GM12878 (cell line): ENCODE measurements at regions not wholly inside any gene's neighbourhood (a gene's known extent, or its start where the extent isn't known, plus 50 kb on each side); places are given as distances from the start of the nearest gene placed in this dataset.

Experiments used
- ATAC-seq: fragments of 200-7000 bp; cut with Tn5 transposase; 3 replicates; pipeline ENCODE4 v1.9.1; 2020; ENCODE audit warnings: mild to moderate bottlenecking, moderate library complexity
- BruUV-seq: library from RNA; stranded (reverse); fragments of 400-500 nt; replicated peaks from 2 replicates; lab custom pipeline; 2021; lab: Mats Ljungman, UMichigan
- CTCF ChIA-PET: fragments of 300-600 bp; sonication (Branson Sonifier 250); formaldehyde crosslinking; extraction: SDS; loops from one replicate; lab custom pipeline; 2021; ENCODE audit warnings: inconsistent platforms; lab: Yijun Ruan, JAX
- POLR2A ChIA-PET: fragments of 350-600 bp; formaldehyde crosslinking; extraction: SDS; loops from one replicate; lab custom pipeline; 2021; ENCODE audit warnings: inconsistent platforms; lab: Charles Lee
- RAD21 ChIA-PET: fragments of 300-600 bp; sonication (Branson Sonifier 250); formaldehyde crosslinking; loops from one replicate; lab custom pipeline; 2023; ENCODE audit warnings: antibody characterized with exemption; ENCODE audit not compliant: unreplicated experiment; lab: Charles Lee
- SMC1A ChIA-PET: fragments of 300-600 bp; sonication (Branson Sonifier 250); formaldehyde crosslinking; loops from one replicate; lab custom pipeline; 2023; ENCODE audit not compliant: unreplicated experiment, uncharacterized antibody; lab: Charles Lee
- DNase-seq: peaks from one replicate; pipeline ENCODE4 v3.0.0-alpha.2; 2011; ENCODE audit warnings: low read depth, low spot score
- FAIRE-seq: peaks from 3 replicates; lab custom pipeline; 2011; peaks lifted over from hg19 to GRCh38; lab: Jason Lieb, UNC
- H2AFZ ChIP-seq: 2 replicates; pipeline ENCODE4 v1.6.0; 2011; ENCODE audit warnings: low read depth, low read length, control low read depth; ENCODE audit not compliant: control insufficient read depth
- H3K27ac ChIP-seq: 2 replicates; pipeline ENCODE4 v1.5.1; 2011; ENCODE audit warnings: control low read depth; ENCODE audit not compliant: control insufficient read depth, insufficient read depth
- H3K27me3 ChIP-seq, 2 experiments: replicated peaks in 1 of 2; 2 replicates each; pipeline versions ENCODE4 v1.6.0 to v1.6.1; 2011; ENCODE audit warnings: low read length in 1 of 2; ENCODE audit not compliant: control insufficient read depth in 2 of 2, insufficient read depth in 2 of 2
- H3K36me3 ChIP-seq, 2 experiments: 2 replicates each; pipeline ENCODE4 v1.5.1; 2011; ENCODE audit warnings: low read length in 1 of 2; ENCODE audit not compliant: control insufficient read depth in 2 of 2, insufficient read depth in 2 of 2
- H3K4me1 ChIP-seq: 2 replicates; pipeline ENCODE4 v1.6.1; 2011; ENCODE audit warnings: mild to moderate bottlenecking, low read length, moderate library complexity, mixed read lengths; ENCODE audit not compliant: control insufficient read depth, insufficient read depth
- H3K4me2 ChIP-seq: 2 replicates; pipeline ENCODE4 v1.6.0; 2011; ENCODE audit warnings: control low read depth; ENCODE audit not compliant: control insufficient read depth, insufficient read depth
- H3K4me3 ChIP-seq: fragments of 200-600 bp; sonication (generic); 2 replicates; pipeline ENCODE4 v1.5.1; 2016
- H3K79me2 ChIP-seq: 2 replicates; pipeline ENCODE4 v1.6.0; 2011; ENCODE audit warnings: low read length; ENCODE audit not compliant: control insufficient read depth, insufficient read depth
- H3K9ac ChIP-seq: 2 replicates; pipeline ENCODE4 v1.8.0; 2011; ENCODE audit warnings: low read length, control low read depth, mixed read lengths; ENCODE audit not compliant: control insufficient read depth, insufficient read depth
- H3K9me3 ChIP-seq: replicated peaks from 3 replicates; pipeline ENCODE4 v1.5.1; 2011; ENCODE audit warnings: mild to moderate bottlenecking, low read length; ENCODE audit not compliant: control insufficient read depth, insufficient read depth
- H4K20me1 ChIP-seq: 2 replicates; pipeline ENCODE4 v1.6.0; 2011; ENCODE audit not compliant: control insufficient read depth, insufficient read depth
- BCL11A ChIP-seq: IDR thresholded peaks from 2 replicates; pipeline ENCODE4 v1.6.1; 2011; ENCODE audit warnings: low read depth, low read length
- CREM ChIP-seq: IDR thresholded peaks from 2 replicates; pipeline ENCODE4 v1.6.1; 2014; ENCODE audit warnings: antibody characterized with exemption, low read depth
- MEF2B ChIP-seq: fragments of 450-650 bp; IDR thresholded peaks from 2 replicates; pipeline ENCODE4 v1.6.1; 2018; ENCODE audit warnings: mild to moderate bottlenecking, moderate library complexity; ENCODE audit not compliant: partially characterized antibody, poor library complexity, severe bottlenecking
- RCOR1 ChIP-seq: conservative IDR thresholded peaks from 2 replicates; pipeline ENCODE4 v1.6.1; 2012; ENCODE audit warnings: low read depth, low read length, improper control_type of control experiment
- TCF3 ChIP-seq: IDR thresholded peaks from 2 replicates; pipeline ENCODE4 v1.6.1; 2012; ENCODE audit warnings: low read depth, mild to moderate bottlenecking, low read length, borderline replicate concordance; ENCODE audit not compliant: insufficient read depth
- YY1 ChIP-seq: IDR thresholded peaks from 2 replicates; pipeline ENCODE4 v1.6.1; 2011; ENCODE audit warnings: low read depth, mild to moderate bottlenecking, low read length
- ZBTB11 ChIP-seq: fragments of 450-650 bp; formaldehyde crosslinking; IDR thresholded peaks from 2 replicates; pipeline ENCODE4 v1.5.0; 2022; ENCODE audit warnings: mild to moderate bottlenecking, missing genetic modification characterization
- ZNF217 ChIP-seq: fragments of 450-650 bp; IDR thresholded peaks from 2 replicates; pipeline ENCODE4 v1.6.1; 2017; ENCODE audit warnings: antibody characterized with exemption, mild to moderate bottlenecking
- ZNF274 ChIP-seq: IDR thresholded peaks from one replicate; pipeline ENCODE4 v1.8.0; 2011; ENCODE audit not compliant: insufficient read length, insufficient read depth
- ZNF622 ChIP-seq: fragments of 450-650 bp; IDR thresholded peaks from 2 replicates; pipeline ENCODE4 v1.6.1; 2017; ENCODE audit warnings: mild to moderate bottlenecking, inconsistent platforms
- WGBS: methylation state at CpG from one replicate; pipeline ENCODE4 v1.1.6; 2016; ENCODE audit warnings: low lambda C conversion rate; ENCODE audit not compliant: insufficient replicate concordance, insufficient coverage; ENCODE audit errors: missing lambda C conversion rate; 5-methylcytosine and 5-hydroxymethylcytosine counted together
- in situ Hi-C: fragments of 300-500 bp; cut with MboI; formaldehyde crosslinking; loops from 9 replicates; pipeline ENCODE4 v1.14.3; 2018; ENCODE audit warnings: mixed read lengths
- intact Hi-C: fragments of 100-400 bp; cut with micrococcal nuclease; formaldehyde crosslinking; loops from one replicate; pipeline ENCODE4 v1.14.2; 2022; ENCODE audit not compliant: unreplicated experiment
- TF ChIP-seq, protein P1 (sequence below): IDR thresholded peaks from 2 replicates; pipeline ENCODE4 v1.6.1; 2012; ENCODE audit warnings: low read depth, low read length, improper control_type of control experiment
- TF ChIP-seq, protein P2 (sequence below), 3 experiments: IDR thresholded peaks in 2 of 3; conservative IDR thresholded peaks in 1 of 3; 2 replicates each; pipeline ENCODE4 v1.5.1; 2011; ENCODE audit warnings: low read depth in 3 of 3, low read length in 3 of 3, mild to moderate bottlenecking in 3 of 3, control low read depth in 2 of 3, moderate library complexity in 2 of 3, inconsistent platforms in 1 of 3, mixed read lengths in 1 of 3; ENCODE audit not compliant: control insufficient read depth in 2 of 3, insufficient read depth in 1 of 3; ENCODE audit errors: extremely low read depth in 1 of 3

GRCh38 chr2:226234187-226234586 is 565.4 kb downstream of the IRS1 start:
- CTCF ChIA-PET, result no interaction called here
- FAIRE-seq, result no peak
- no peak for ATAC-seq
- TF ChIP-seq, protein P1, sequence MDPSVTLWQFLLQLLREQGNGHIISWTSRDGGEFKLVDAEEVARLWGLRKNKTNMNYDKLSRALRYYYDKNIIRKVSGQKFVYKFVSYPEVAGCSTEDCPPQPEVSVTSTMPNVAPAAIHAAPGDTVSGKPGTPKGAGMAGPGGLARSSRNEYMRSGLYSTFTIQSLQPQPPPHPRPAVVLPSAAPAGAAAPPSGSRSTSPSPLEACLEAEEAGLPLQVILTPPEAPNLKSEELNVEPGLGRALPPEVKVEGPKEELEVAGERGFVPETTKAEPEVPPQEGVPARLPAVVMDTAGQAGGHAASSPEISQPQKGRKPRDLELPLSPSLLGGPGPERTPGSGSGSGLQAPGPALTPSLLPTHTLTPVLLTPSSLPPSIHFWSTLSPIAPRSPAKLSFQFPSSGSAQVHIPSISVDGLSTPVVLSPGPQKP, result no peak
- TF ChIP-seq ZNF217, result no peak
- TF ChIP-seq, all 136 proteins: peak for 0
- Histone ChIP-seq H3K9me3 (no peaks in the 10 kb centered on the region), H3K27ac (no peak overlapping the region), H3K4me3 (no peak overlapping the region), H3K4me1 (no peaks in the 10 kb centered on the region), H3K27me3 (no peaks in the 10 kb centered on the region), H4K20me1 (no peaks in the 10 kb centered on the region), H2AFZ (no peak overlapping the region), H3K79me2 (no peaks in the 10 kb centered on the region), H3K36me3 (no peaks in the 10 kb centered on the region), H3K9ac (no peak overlapping the region), H3K4me2 (no peak overlapping the region)
- ChIA-PET SMC1A (no interaction called here), POLR2A (no interaction called here), RAD21 (no interaction called here)
- no peak for DNase-seq
- intact Hi-C loops (no loop called here), in situ Hi-C loops (no loop called here)
- 13% methylated on average over 2 of the region's 2 CpGs for WGBS
- BruUV-seq, result no TSS peak

GRCh38 chr2:226233388-226233787 is 566.2 kb downstream of the IRS1 start:
- SMC1A ChIA-PET, result no interaction called here
- Histone ChIP-seq H3K27me3 (no peaks in the 10 kb centered on the region), H3K36me3 (no peaks in the 10 kb centered on the region), H3K9ac (no peak overlapping the region), H3K79me2 (no peaks in the 10 kb centered on the region), H3K4me1 (no peaks in the 10 kb centered on the region), H3K27ac (no peak overlapping the region), H3K4me2 (no peak overlapping the region), H4K20me1 (no peaks in the 10 kb centered on the region), H3K4me3 (no peak overlapping the region), H3K9me3 (no peaks in the 10 kb centered on the region), H2AFZ (no peak overlapping the region)
- in situ Hi-C loops (no loop called here), intact Hi-C loops (no loop called here)
- ATAC-seq (no peak), FAIRE-seq (no peak), DNase-seq (no peak)
- POLR2A ChIA-PET, result no interaction called here
- RAD21 ChIA-PET, result no interaction called here
- BruUV-seq, result no TSS peak
- CTCF ChIA-PET, result no interaction called here
- TF ChIP-seq YY1 (no peak), CREM (no peak), ZNF622 (no peak), TCF3 (no peak), MEF2B (no peak), ZBTB11 (CRISPR knock-in tag) (no peak), RCOR1 (no peak), ZNF274 (no peak), BCL11A (no peak)
- TF ChIP-seq, protein P2, sequence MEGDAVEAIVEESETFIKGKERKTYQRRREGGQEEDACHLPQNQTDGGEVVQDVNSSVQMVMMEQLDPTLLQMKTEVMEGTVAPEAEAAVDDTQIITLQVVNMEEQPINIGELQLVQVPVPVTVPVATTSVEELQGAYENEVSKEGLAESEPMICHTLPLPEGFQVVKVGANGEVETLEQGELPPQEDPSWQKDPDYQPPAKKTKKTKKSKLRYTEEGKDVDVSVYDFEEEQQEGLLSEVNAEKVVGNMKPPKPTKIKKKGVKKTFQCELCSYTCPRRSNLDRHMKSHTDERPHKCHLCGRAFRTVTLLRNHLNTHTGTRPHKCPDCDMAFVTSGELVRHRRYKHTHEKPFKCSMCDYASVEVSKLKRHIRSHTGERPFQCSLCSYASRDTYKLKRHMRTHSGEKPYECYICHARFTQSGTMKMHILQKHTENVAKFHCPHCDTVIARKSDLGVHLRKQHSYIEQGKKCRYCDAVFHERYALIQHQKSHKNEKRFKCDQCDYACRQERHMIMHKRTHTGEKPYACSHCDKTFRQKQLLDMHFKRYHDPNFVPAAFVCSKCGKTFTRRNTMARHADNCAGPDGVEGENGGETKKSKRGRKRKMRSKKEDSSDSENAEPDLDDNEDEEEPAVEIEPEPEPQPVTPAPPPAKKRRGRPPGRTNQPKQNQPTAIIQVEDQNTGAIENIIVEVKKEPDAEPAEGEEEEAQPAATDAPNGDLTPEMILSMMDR (IDR thresholded peaks at IDR 0.05 in 2 of 3, conservative IDR thresholded peaks at IDR 0.05 in 1 of 3; ENCODE audit: control insufficient read depth in 2 of 3, extremely low read depth in 1 of 3, insufficient read depth in 1 of 3, low read depth in 3 of 3, low read length in 3 of 3), result no peak
